H1 (cell line): ENCODE measurements at regions not wholly inside any gene's neighbourhood (a gene's known extent, or its start where the extent isn't known, plus 50 kb on each side); places are given as distances from the start of the nearest gene placed in this dataset.

Experiments used
- HDAC2 ChIP-seq, 2 experiments: fragments of 300-600 bp in 1 of 2; sonication (generic) in 1 of 2; IDR thresholded peaks; 2 replicates each; pipeline ENCODE4 v1.6.1; 2011 to 2012; ENCODE audit warnings: low read depth in 2 of 2, low read length in 2 of 2, mild to moderate bottlenecking in 2 of 2, moderate library complexity in 2 of 2, borderline replicate concordance in 1 of 2, inconsistent platforms in 1 of 2
- SIN3A ChIP-seq, 2 experiments: IDR thresholded peaks in 1 of 2; conservative IDR thresholded peaks in 1 of 2; 2 replicates each; pipeline ENCODE4 v1.6.1; 2011 to 2012; ENCODE audit warnings: low read length in 2 of 2, improper control_type of control experiment in 1 of 2, low read depth in 1 of 2, mild to moderate bottlenecking in 1 of 2
- TBP ChIP-seq: IDR thresholded peaks from 2 replicates; pipeline ENCODE4 v1.6.1; 2011; ENCODE audit warnings: low read depth, low read length, improper control_type of control experiment

- TF ChIP-seq TBP: no peak
- TF ChIP-seq HDAC2 (IDR thresholded peaks at IDR 0.05; ENCODE audit: borderline replicate concordance in 1 of 2, low read depth in 2 of 2, low read length in 2 of 2): no peak
- no peak for TF ChIP-seq SIN3A (conservative IDR thresholded peaks at IDR 0.05 in 1 of 2, IDR thresholded peaks at IDR 0.05 in 1 of 2; ENCODE audit: low read depth in 1 of 2, low read length in 2 of 2)
Observed at GRCh38 chr2:217723981-217724380, 278.8 kb downstream of the TNS1 start (continued).
